NCI-H2107 treated with DMSO at 0.1 percent for 48 hours (cell line): ENCODE measurements at regions not wholly inside any gene's neighbourhood (a gene's known extent, or its start where the extent isn't known, plus 50 kb on each side); places are given as distances from the start of the nearest gene placed in this dataset.
"Not testable (repeated sequence)": the region's sequence is repeated elsewhere in the genome, so short reads cannot be mapped to it uniquely, and the experiment has no call there.

ENCODE experiments used
- DNase-seq: peaks from one replicate; lab custom pipeline; 2025; ENCODE audit not compliant: unreplicated experiment; lab: John Stamatoyannopoulos, UW

GRCh38 chr17:15858082-15858481 lies 86.8 kb upstream of the ADORA2B start:
- not testable (repeated sequence) for DNase-seq

GRCh38 chr17:15860774-15861173 lies 84.2 kb upstream of the ADORA2B start:
- not testable (repeated sequence) for DNase-seq

DNA sequence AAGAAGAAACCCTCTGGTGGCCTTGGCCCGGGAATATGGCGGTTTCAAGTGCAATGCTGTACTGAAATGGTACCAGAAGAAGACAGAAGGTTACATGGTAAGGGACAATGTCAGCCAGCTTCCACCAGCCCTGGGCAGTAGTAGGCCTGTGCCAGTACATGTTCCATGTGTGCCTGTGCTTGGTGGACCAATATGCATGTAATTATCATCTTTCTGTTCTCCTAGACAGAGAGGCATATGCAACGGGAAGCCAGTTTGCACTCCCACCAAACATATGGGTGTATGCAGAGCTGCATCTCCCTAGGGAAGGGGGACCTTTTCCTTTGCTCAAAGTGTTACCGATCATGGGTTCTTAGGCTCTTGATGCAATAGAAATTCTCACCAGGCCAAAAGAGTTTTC lies 80.9 kb upstream of the ADORA2B start:
- not testable (repeated sequence) for DNase-seq

- not testable (repeated sequence) for DNase-seq
These were observed 80.5 kb upstream of the ADORA2B start for GRCh38 chr17:15864472-15864871.

- not testable (repeated sequence) for DNase-seq
These were observed 78.9 kb upstream of the ADORA2B start for GRCh38 chr17:15866015-15866414.

DNA sequence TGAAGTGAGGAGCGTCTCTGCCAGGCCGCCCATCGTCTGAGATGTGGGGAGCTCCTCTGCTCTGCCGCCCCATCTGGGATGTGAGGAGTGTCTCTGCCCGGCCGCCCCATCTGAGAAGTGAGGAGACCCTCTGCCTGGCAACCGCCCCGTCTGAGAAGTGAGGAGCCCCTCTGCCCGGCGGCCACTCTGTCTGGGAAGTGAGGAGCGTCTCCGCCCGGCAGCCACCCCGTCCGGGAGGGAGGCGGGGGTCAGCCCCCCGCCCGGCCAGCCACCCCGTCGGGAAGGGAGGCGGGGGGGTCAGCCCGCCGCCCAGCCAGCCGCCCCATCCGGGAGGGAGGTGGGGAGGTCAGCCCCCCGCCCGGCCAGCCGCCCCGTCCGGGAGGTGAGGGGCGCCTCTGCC lies 77.6 kb upstream of the ADORA2B start:
- DNase-seq: not testable (repeated sequence)

GRCh38 chr17:15869868-15870267 lies 75.1 kb upstream of the ADORA2B start:
- DNase-seq: not testable (repeated sequence)

DNA sequence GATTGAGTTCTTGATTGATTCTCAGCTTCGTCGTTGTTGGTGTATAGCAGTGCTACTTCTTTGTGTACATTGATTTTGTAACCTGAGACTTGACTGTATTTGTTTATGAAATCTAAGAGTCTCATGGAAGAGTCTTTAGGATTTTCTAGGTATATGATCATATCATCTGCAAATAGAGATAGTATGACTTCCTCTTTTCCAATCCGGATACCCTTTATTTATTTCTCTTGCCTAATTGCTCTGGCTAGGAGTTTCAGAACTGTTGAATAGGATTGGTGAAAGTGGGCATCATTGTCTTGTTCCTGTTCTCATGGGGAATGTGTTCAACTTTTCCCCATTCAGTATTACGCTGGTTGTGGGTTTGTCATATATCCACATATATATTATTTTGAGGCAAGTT lies 72.3 kb upstream of the ADORA2B start:
- not testable (repeated sequence) for DNase-seq

GRCh38 chr17:15877882-15878500 lies 66.9 kb upstream of the ADORA2B start:
- not testable (repeated sequence) for DNase-seq

- DNase-seq: no peak
These were observed 62.7 kb upstream of the ADORA2B start for GRCh38 chr17:15882058-15882720.

DNA sequence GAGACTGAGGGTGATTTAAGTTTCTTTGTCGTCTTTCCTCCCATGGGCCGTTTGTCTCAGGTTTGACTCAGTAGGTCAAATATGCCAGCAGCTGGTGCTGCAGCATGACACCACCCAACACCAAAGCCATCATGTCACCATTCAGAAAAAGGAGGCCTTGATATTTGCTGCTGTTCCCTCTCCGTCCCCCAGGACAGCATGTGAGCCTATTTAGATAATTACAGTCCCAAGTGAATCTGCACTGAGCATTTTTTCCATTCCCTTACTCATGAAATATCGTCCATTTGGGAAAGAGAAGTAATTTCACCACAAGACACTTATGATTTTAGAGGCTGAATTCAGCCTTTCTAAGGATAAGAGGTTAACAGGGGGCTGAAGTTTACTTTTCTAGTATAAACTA lies 62.2 kb upstream of the ADORA2B start:
- DNase-seq: no peak

GRCh38 chr17:15883617-15884111 lies 61.3 kb upstream of the ADORA2B start:
- no peak for DNase-seq

DNA sequence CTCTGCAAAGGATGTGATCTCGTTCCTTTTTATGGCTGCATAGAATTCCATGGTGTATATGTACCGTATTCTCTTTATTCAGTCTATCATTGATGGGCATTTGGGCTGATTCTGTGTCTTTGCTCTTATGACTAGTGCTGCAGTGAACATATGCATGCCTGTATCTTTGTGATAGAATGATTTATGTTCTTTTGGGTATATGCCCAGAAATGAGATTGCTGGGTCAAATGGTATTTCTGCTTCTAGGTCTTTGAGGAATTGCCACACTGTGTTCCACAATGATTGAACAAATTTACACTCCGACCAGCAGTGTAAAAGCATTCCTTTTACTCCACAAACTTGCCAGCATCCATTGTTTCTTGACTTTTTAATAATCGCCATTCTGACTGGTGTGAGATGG lies 60.2 kb upstream of the ADORA2B start:
- no peak for DNase-seq

DNA sequence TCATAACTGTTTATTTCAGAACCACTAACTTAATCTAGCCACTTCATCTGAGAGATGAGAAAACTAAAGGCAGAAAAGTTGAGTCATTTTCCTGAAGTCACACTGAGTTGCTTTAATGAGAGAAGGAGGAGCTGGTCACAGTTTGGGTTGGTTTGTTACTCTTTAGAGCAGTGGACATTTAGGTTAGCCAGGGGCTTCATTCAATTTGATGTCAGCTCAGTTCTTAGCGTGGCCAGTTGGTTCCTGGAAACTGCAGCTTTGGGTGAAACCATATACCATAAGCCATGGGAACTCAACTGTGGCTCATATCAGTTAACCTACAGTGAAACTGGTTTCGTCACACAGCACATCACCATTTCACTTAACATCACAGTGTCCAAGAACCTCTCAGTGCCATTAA lies 59.2 kb upstream of the ADORA2B start:
- no peak for DNase-seq

DNA sequence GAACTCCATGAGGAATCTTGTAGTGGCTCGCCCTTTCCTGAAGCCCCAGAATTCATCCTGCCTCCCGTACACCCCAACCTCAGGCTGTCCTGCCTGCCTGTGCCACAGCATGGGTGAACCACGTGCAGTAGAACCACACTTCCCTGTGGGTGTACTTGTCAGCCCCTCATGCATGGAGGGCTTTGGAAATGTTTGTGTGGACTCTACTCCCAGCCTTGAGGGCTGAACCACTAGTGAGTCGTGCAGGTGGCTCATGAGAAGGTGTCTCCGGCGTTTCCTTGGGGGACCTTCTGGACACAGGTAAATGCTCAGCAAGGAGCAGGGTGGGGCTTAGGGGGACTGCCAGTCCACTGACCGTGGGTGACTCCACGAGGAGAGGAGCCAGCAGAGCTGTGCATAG lies 58.7 kb upstream of the ADORA2B start:
- DNase-seq: no peak

DNA sequence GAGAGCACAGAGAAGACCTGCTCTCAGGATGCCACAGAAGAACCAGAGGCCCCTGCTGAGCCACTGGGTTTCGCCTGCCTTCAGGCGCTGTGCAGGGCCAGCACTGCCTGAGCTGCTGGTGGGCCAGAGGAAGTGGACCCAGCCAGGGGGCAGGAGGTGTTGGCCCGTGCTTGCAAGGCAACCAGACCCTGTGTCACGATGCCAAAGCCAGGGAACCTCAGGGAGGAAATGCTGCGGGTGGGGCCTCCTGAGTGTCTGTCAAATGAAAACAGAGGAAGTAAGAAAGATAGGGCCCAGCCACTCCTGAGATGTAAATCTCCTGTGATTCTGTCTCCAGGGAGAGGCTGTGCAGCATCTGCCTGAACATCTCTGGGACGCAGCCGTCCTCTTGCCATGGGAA lies 58.1 kb upstream of the ADORA2B start:
- DNase-seq: no peak

DNA sequence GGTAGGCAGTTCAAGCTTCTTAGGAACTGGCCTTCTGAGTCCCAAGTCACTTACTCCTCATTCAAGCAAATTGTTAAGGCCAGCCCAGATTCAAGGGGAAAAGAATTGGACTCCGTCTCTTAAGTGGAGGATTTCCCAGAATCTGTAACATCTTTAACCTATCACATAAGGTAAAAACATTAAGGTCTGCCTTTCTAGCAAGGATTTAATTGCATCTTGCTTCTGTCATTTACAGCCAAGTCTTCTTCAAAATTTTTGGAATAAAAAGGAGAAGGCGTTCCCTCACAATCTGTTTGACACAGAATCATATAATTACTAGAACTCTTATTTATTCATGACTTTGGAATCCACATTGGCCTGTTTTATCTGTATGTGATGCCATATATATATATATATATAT lies 56.5 kb upstream of the ADORA2B start:
- DNase-seq: no peak

- DNase-seq: no peak
These were observed 54.5 kb upstream of the ADORA2B start for GRCh38 chr17:15890279-15890892.

DNA sequence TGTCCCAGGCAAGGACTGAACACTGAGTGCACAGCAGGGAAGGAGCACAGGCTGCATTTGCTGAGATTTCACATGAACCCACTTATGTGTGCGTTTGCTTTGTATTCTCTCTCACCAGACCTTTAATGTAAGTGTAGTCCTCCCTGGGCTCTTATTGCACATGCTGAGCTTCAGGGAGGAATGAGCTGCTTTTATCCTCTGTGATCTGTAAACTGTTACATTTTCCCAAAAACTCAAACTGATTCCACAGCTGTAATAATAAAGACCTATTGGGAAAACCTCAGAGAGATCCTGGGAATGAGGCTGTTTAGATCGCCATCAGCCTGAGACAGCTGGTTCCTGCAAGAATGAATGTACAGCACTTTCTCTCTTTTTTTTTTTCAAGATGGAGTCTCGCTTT lies 53.6 kb upstream of the ADORA2B start:
- no peak for DNase-seq

- no peak for DNase-seq
These were observed 52.7 kb upstream of the ADORA2B start for GRCh38 chr17:15892244-15892643.

DNA sequence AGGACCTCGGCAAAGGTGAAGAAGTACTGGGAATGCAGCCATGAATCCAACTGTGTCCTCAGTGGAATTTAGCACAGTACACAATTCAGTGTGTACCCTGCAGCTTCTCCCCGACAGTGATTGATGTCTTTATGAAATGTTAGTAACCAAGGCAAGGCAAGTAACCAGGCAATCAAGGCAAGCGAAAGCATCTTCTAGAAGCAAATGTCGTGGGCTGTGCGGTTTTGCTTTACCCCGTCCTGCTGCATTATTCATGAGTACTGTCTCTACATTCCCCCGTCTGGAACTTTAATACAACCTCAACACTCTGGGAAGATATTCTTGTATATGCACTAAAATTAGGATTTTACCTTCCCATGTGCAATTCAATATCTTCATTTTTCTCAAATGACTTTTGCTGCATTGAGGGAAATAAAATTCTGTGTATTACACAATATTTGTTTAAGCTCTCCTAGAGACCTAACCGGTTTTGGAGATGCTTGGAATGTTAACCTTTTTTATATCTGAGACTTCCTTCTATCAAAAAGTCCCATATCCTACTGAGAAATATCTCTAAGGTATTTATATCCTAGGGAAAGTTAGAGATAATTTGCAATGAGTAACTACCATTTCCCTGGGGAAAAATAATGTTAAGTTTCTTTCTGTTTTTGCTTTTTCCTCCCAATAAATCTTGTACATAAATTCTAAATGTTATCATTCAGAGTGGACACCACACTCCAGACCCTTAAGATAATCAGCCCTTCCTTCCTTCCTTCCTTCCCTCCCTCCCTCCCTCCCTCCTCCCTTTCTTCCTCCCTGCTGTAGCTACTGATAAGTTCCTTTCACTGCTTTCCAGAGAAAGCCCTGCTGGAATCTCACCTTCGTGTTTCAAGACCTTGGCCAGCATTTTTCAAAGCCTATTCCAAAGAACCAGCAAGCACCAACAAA lies 51.9 kb upstream of the ADORA2B start:
- no peak for DNase-seq
